LNCAP (cell line): ENCODE measurements at regions not wholly inside any gene's neighbourhood (a gene's known extent, or its start where the extent isn't known, plus 50 kb on each side); places are given as distances from the start of the nearest gene placed in this dataset.
A peak's percentile ranks its signal among the peaks of the same experiment; 100 is the strongest.

Experiments
- TF ChIP-seq, protein P1 (sequence below): fragments of 450-650 bp; IDR thresholded peaks from 2 replicates; pipeline ENCODE4 v1.5.1; 2017; ENCODE audit warnings: mild to moderate bottlenecking

DNA sequence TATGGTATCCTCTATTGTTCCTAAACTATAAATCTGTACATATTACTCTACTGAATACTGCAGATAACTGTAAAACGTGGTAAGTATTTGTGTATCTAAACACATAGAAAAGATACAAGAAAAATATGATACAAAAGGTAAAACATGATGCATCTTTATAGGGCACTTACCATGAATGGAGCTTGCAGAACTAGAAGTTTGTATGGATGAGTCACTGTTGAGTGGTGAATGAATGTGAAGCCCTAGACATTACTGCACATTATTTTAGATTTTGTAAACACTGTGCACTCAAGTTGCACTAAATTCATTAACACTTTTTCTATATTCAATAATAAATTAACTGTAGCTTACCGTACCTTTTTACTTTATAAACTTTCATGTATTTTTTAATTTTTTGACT lies 357.5 kb downstream of the ZWINT start:
- TF ChIP-seq, protein P1, sequence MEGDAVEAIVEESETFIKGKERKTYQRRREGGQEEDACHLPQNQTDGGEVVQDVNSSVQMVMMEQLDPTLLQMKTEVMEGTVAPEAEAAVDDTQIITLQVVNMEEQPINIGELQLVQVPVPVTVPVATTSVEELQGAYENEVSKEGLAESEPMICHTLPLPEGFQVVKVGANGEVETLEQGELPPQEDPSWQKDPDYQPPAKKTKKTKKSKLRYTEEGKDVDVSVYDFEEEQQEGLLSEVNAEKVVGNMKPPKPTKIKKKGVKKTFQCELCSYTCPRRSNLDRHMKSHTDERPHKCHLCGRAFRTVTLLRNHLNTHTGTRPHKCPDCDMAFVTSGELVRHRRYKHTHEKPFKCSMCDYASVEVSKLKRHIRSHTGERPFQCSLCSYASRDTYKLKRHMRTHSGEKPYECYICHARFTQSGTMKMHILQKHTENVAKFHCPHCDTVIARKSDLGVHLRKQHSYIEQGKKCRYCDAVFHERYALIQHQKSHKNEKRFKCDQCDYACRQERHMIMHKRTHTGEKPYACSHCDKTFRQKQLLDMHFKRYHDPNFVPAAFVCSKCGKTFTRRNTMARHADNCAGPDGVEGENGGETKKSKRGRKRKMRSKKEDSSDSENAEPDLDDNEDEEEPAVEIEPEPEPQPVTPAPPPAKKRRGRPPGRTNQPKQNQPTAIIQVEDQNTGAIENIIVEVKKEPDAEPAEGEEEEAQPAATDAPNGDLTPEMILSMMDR, result no peak

DNA sequence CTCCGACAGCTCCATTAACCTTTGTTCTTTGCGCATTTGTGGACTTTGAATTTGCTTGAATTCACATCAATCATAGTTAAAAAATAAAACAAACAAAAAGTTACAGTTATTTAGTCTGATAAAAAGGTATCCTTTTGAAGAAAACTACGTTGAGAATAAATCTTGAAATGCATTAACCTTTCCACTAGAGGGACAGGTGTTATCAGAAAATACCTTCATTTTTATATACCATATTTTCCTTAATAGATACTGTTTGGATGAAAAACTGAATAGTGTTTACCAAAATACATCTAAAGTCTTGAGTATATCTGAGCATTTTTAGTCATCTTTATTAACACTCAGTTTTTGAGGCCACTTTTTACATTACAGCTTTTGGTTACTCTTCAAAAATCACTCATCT lies 371.9 kb downstream of the ZWINT start:
- TF ChIP-seq, protein P1, result peak; percentile 53

DNA sequence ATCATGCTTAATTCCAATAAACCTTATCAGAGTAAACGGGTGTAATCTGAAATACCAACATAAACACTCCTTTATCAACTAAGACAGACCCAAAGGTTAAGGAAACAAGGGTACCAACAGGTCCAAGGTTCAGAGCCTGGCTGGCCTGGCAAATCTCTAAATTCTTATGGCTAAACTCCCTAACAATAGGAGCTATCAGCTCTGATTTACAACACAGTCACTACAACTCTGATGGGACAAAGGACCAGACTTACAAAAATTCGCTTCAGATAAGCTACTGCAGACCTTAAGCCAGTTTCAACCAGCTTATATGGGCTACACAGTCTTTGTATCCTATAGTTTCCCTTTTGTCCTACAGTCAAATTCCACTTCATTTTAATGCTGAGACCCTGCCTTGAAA lies 381.9 kb downstream of the ZWINT start:
- TF ChIP-seq, protein P1, result no peak

GRCh38 chr10:55966101-55966500 lies 395.0 kb downstream of the ZWINT start:
- TF ChIP-seq, protein P1, result no peak

DNA sequence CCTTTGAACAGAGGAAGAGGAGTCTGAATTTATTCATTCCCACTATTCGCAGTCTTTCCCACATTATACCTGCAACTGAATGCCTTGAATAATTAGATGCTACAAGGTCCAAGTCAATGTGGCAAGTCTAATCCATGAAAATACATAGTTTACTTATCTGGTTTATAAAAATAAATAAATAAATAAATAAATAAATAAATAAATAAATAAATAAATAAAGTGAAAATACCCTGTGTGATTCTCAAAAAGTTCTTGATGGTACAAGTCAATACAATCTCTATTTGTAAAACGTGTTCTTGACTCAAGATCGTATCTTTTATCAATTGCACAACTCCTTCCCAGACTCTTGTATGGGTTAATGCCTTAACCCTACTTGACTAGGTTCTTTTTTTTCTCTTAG lies 417.7 kb downstream of the ZWINT start:
- TF ChIP-seq, protein P1, result no peak

GRCh38 chr10:55929291-55929690 lies 431.8 kb downstream of the ZWINT start:
- TF ChIP-seq, protein P1, result no peak

- TF ChIP-seq, protein P1, result no peak
These were observed 463.6 kb downstream of the ZWINT start for GRCh38 chr10:55897490-55897921.

GRCh38 chr10:55892276-55892675 lies 468.8 kb downstream of the ZWINT start:
- TF ChIP-seq, protein P1, result no peak
